AG10803 (cell line): ENCODE measurements at regions not wholly inside any gene's neighbourhood (a gene's known extent, or its start where the extent isn't known, plus 50 kb on each side); places are given as distances from the start of the nearest gene placed in this dataset.

Experiments used
- DNase-seq: peaks from one replicate; pipeline ENCODE4 v3.0.0; 2010; ENCODE audit warnings: low read depth
- H3K4me3 ChIP-seq: 2 replicates; pipeline ENCODE4 v1.5.1; 2011; ENCODE audit warnings: mild to moderate bottlenecking, low read length, control low read depth
- CTCF ChIP-seq: conservative IDR thresholded peaks from 2 replicates; pipeline ENCODE4 v1.5.1; 2011; ENCODE audit warnings: mild to moderate bottlenecking, low read length, control low read depth, inconsistent platforms

GRCh38 chr13:84418041-84418440, 535.8 kb upstream of the SLITRK1 start:
- TF ChIP-seq CTCF = no peak
- no peak for DNase-seq
- no peak overlapping the region for H3K4me3 ChIP-seq

GRCh38 chr13:84417416-84417815, 535.1 kb upstream of the SLITRK1 start:
- TF ChIP-seq CTCF = no peak
- H3K4me3 ChIP-seq = no peak overlapping the region
- peak; percentile 7 for DNase-seq

- H3K4me3 ChIP-seq = no peak overlapping the region
- no peak for TF ChIP-seq CTCF
- no peak for DNase-seq
Measured at GRCh38 chr13:84413016-84413415, 530.7 kb upstream of the SLITRK1 start.

GRCh38 chr13:84405286-84405685, 523.0 kb upstream of the SLITRK1 start:
- no peak for TF ChIP-seq CTCF
- H3K4me3 ChIP-seq = no peak overlapping the region
- no peak for DNase-seq

GRCh38 chr13:84400706-84401105, 518.4 kb upstream of the SLITRK1 start:
- TF ChIP-seq CTCF = no peak
- H3K4me3 ChIP-seq = no peak overlapping the region
- peak; percentile 74 for DNase-seq

GRCh38 chr13:84399320-84400085, 517.2 kb upstream of the SLITRK1 start:
- no peak overlapping the region for H3K4me3 ChIP-seq
- no peak for DNase-seq
- no peak for TF ChIP-seq CTCF

- no peak for DNase-seq
- TF ChIP-seq CTCF = no peak
- no peak overlapping the region for H3K4me3 ChIP-seq
Measured at GRCh38 chr13:84393981-84394625, 511.8 kb upstream of the SLITRK1 start.
